Upper lobe of left lung (tissue), 6 donors: ENCODE measurements at regions not wholly inside any gene's neighbourhood (a gene's known extent, or its start where the extent isn't known, plus 50 kb on each side); places are given as distances from the start of the nearest gene placed in this dataset.

ENCODE experiments used
- ATAC-seq, 2 donors: fragments of 200-7000 bp; cut with Tn5 transposase; one replicate each; pipeline ENCODE4 v1.9.1; 2022; ENCODE audit warnings: mild to moderate bottlenecking in 2 of 2, moderate library complexity in 2 of 2; ENCODE audit not compliant: low FRiP score in 2 of 2
- DNase-seq, 2 donors: peaks; one replicate each; pipeline ENCODE4 v3.0.0-alpha.2; 2019 to 2020
- H3K27ac ChIP-seq, 4 donors: fragments of 200-600 bp; sonication (generic); one replicate each; pipeline ENCODE4 v1.5.1; 2016 to 2019
- H3K27me3 ChIP-seq, 4 donors: fragments of 200-600 bp; sonication (generic); one replicate each; pipeline ENCODE4 v1.5.1; 2017 to 2019
- H3K36me3 ChIP-seq, 4 donors: fragments of 200-600 bp; sonication (generic); one replicate each; pipeline ENCODE4 v1.5.1; 2016 to 2019
- H3K4me1 ChIP-seq, 4 donors: fragments of 200-600 bp; sonication (generic); one replicate each; pipeline ENCODE4 v1.5.1; 2018 to 2019
- H3K4me3 ChIP-seq, 4 donors: fragments of 200-600 bp; sonication (generic); one replicate each; pipeline ENCODE4 v1.5.1; 2017 to 2019; ENCODE audit warnings: mild to moderate bottlenecking in 2 of 4, moderate library complexity in 1 of 4
- H3K9me3 ChIP-seq, 4 donors: fragments of 200-600 bp; sonication (generic); one replicate each; pipeline ENCODE4 v1.5.1; 2018 to 2019
- EP300 ChIP-seq, 4 donors: sonication (generic); formaldehyde crosslinking; IDR thresholded peaks; one replicate each; pipeline ENCODE4 v1.5.1; 2017; ENCODE audit warnings: antibody characterized with exemption in 4 of 4, control low read depth in 2 of 4
- POLR2A ChIP-seq, 4 donors: fragments of 450-650 bp; IDR thresholded peaks; one replicate each; pipeline ENCODE4 v1.5.1; 2016 to 2017; ENCODE audit warnings: antibody characterized with exemption in 4 of 4, mild to moderate bottlenecking in 2 of 4
- POLR2AphosphoS5 ChIP-seq, 2 donors: sonication (generic); formaldehyde crosslinking; IDR thresholded peaks; one replicate each; pipeline ENCODE4 v1.5.1; 2017; ENCODE audit warnings: antibody characterized with exemption in 2 of 2
- WGBS, 2 donors: methylation state at CpG; one replicate each; pipeline ENCODE4 v1.1.5; 2017 to 2018; 5-methylcytosine and 5-hydroxymethylcytosine counted together
- TF ChIP-seq, protein P1 (sequence below), 6 experiments: fragments of 450-650 bp in 4 of 6; fragments of 200-600 bp in 2 of 6; sonication (generic) in 2 of 6; IDR thresholded peaks; one replicate each; pipeline ENCODE4 v1.5.1; 2016 to 2019; ENCODE audit warnings: antibody characterized with exemption in 6 of 6
- donor health status: DM: no; HTN: no; CAD: no; lungs with moderate emphysema.
- donor health status: DM: no; HTN: yes; CAD: no; lungs with severe emphysema.

DNA sequence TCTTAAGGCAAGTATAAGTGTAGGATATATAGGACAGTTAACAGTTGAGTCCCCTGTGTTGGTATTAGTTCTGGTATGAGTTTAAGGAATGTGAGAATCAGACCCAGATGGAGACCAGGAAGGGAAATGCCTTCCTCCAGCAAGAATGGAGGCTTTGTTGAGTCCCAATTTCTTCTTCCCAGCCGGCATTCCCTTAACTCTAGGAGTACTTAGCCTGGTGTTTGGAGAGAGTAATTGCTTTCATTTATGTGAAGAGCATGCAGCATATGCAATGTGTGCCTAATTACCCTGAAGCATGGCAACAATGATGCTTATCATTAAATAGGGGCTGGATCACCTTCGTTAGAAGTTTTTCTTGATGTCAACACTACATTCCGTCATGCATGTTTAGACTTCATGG lies 225.9 kb upstream of the XYLT1 start:
- Histone ChIP-seq H3K36me3 (no peaks in the 10 kb centered on the region), H3K9me3 (no peaks in the 10 kb centered on the region), H3K27me3 (no peaks in the 10 kb centered on the region), H3K27ac (no peak overlapping the region), H3K4me1 (no peaks in the 10 kb centered on the region), H3K4me3 (no peak overlapping the region)
- 75 to 77% methylated on average over 3 of the region's 3 CpGs for WGBS, 2 donors
- ATAC-seq (no peak), DNase-seq (no peak)
- TF ChIP-seq, protein P1, sequence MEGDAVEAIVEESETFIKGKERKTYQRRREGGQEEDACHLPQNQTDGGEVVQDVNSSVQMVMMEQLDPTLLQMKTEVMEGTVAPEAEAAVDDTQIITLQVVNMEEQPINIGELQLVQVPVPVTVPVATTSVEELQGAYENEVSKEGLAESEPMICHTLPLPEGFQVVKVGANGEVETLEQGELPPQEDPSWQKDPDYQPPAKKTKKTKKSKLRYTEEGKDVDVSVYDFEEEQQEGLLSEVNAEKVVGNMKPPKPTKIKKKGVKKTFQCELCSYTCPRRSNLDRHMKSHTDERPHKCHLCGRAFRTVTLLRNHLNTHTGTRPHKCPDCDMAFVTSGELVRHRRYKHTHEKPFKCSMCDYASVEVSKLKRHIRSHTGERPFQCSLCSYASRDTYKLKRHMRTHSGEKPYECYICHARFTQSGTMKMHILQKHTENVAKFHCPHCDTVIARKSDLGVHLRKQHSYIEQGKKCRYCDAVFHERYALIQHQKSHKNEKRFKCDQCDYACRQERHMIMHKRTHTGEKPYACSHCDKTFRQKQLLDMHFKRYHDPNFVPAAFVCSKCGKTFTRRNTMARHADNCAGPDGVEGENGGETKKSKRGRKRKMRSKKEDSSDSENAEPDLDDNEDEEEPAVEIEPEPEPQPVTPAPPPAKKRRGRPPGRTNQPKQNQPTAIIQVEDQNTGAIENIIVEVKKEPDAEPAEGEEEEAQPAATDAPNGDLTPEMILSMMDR (IDR thresholded peaks at IDR 0.05): no peak
- TF ChIP-seq EP300 (IDR thresholded peaks at IDR 0.05) (no peak), POLR2AphosphoS5 (IDR thresholded peaks at IDR 0.05) (no peak), POLR2A (IDR thresholded peaks at IDR 0.05) (no peak)

DNA sequence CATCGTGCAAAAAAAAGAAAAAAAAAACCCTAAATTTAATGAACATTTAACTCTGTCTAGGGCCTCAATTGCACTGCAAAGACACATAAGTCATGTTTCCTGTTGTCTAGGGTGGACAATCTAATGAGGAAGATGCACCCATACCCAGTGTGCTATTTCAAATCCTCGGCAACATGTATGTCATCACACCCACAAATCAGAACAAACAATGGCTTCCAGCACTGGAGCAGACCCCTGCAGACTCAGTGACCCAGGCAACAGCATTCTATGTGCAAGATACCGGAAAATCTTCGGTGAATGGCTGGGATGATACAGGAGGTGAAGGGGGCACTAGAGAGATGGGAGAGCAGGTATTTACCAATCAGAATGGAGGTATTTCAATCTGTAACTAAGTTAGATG lies 221.7 kb upstream of the XYLT1 start:
- H3K4me3 ChIP-seq: no peak overlapping the region
- no peaks in the 10 kb centered on the region for H3K36me3 ChIP-seq
- H3K27me3 ChIP-seq: no peaks in the 10 kb centered on the region
- DNase-seq (no peak), ATAC-seq (no peak)
- 88 to 90% methylated on average over 4 of the region's 4 CpGs for WGBS, 2 donors
- no peaks in the 10 kb centered on the region for H3K9me3 ChIP-seq
- no peak overlapping the region for H3K27ac ChIP-seq
- TF ChIP-seq EP300 (IDR thresholded peaks at IDR 0.05): no peak
- no peak for TF ChIP-seq POLR2A (IDR thresholded peaks at IDR 0.05)
- TF ChIP-seq POLR2AphosphoS5 (IDR thresholded peaks at IDR 0.05): no peak
- TF ChIP-seq, protein P1 (IDR thresholded peaks at IDR 0.05): no peak
- no peaks in the 10 kb centered on the region for H3K4me1 ChIP-seq

DNA sequence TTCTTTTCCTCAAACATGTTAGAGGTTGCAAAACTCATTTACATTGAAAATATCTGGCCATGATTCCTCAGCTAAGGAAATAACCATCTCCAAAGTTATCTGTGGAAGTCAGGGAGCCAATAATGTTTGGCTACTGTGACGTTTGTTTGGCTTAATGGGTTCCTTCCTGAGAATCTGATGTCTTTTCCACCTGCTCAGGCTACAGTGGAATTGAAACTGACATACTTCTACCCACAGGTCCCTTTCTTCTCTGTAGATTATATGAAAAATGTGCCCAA lies 221.1 kb upstream of the XYLT1 start:
- DNase-seq (no peak), ATAC-seq (no peak)
- H3K9me3 ChIP-seq: no peaks in the 10 kb centered on the region
- no peaks in the 10 kb centered on the region for H3K4me1 ChIP-seq
- H3K27ac ChIP-seq: no peak overlapping the region
- 27 to 32% methylated on average over 1 of the region's 1 CpG for WGBS, 2 donors
- H3K36me3 ChIP-seq: no peaks in the 10 kb centered on the region
- no peak for TF ChIP-seq POLR2A (IDR thresholded peaks at IDR 0.05)
- TF ChIP-seq EP300 (IDR thresholded peaks at IDR 0.05): no peak
- TF ChIP-seq, protein P1 (IDR thresholded peaks at IDR 0.05): no peak
- no peak for TF ChIP-seq POLR2AphosphoS5 (IDR thresholded peaks at IDR 0.05)
- no peaks in the 10 kb centered on the region for H3K27me3 ChIP-seq
- no peak overlapping the region for H3K4me3 ChIP-seq

DNA sequence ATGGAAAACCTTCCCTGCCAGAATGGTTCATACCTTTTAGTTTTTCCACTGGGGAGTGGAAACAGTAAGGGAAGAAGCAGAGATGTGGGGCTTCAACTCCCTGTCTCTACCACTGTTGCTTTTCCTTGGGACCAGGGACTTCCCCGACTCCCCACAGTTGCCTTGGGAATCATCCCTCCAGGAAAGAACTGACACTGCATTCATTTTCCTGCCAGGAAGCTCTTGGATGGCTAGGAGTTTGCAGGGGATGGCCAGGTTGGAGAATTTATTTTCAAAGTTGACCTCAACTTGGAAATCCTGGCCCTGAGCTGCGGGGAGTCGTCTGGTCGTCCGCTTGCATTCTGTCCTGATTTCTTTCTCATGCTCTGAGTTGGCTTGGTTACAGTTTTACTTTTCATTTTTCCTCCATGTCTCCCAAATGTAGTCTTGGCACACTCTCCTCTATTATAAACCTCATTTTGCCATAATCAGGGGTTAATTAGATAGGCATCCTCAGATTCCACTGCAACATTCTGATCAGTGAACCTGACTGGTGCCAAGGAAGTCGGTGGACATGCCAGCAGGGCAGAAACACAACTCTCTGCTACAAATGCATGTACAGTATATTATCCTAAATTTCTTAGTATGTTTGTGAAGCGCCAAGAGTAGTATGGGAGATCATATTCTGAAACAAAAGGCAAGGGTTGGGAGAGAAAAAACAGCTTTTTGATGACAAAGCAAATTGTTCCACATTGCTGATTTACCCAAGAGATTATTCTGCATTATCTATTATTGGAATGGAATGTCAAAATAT lies 220.5 kb upstream of the XYLT1 start:
- TF ChIP-seq, protein P1 (IDR thresholded peaks at IDR 0.05): no peak
- no peak for TF ChIP-seq POLR2A (IDR thresholded peaks at IDR 0.05)
- no peak for TF ChIP-seq POLR2AphosphoS5 (IDR thresholded peaks at IDR 0.05)
- no peak for TF ChIP-seq EP300 (IDR thresholded peaks at IDR 0.05)
- H3K4me3 ChIP-seq: no peak overlapping the region
- H3K36me3 ChIP-seq: no peaks in the 10 kb centered on the region
- H3K9me3 ChIP-seq: no peaks in the 10 kb centered on the region
- DNase-seq (no peak), ATAC-seq (no peak)
- H3K27ac ChIP-seq: no peak overlapping the region
- H3K27me3 ChIP-seq: no peaks in the 10 kb centered on the region
- H3K4me1 ChIP-seq: no peaks in the 10 kb centered on the region
- 56 to 61% methylated on average over 7 of the region's 7 CpGs for WGBS, 2 donors

DNA sequence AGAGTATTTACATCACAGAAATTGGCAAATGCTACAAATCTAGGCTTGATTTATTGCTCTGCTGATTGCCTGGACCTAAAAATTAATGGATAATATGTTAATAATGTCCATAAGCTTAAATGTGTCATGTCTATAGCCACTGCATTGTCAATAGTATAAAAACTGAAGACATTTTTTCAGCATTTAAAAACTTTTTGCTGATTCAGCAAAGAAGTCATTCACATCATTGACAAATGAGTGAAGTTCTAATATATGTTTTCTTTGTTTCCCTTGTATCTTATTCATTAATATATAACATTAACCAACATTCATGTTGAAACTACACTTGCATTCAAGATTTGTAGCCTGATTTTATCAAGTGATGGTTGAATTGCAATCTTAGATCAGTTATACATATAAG lies 214.7 kb upstream of the XYLT1 start:
- DNase-seq (no peak), ATAC-seq (no peak)

More for the DNA sequence above, 214.7 kb upstream of the XYLT1 start:
- Histone ChIP-seq H3K27ac (no peak overlapping the region), H3K27me3 (no peaks in the 10 kb centered on the region), H3K4me3 (no peak overlapping the region), H3K9me3 (no peaks in the 10 kb centered on the region), H3K36me3 (no peaks in the 10 kb centered on the region), H3K4me1 (no peaks in the 10 kb centered on the region)
- no peak for TF ChIP-seq POLR2A (IDR thresholded peaks at IDR 0.05)
- TF ChIP-seq, protein P1 (IDR thresholded peaks at IDR 0.05): no peak
- no peak for TF ChIP-seq POLR2AphosphoS5 (IDR thresholded peaks at IDR 0.05)
- no peak for TF ChIP-seq EP300 (IDR thresholded peaks at IDR 0.05)
